GM12878 (cell line): ENCODE measurements at regions not wholly inside any gene's neighbourhood (a gene's known extent, or its start where the extent isn't known, plus 50 kb on each side); places are given as distances from the start of the nearest gene placed in this dataset.

Experiments
- ATAC-seq: fragments of 200-7000 bp; cut with Tn5 transposase; 3 replicates; pipeline ENCODE4 v1.9.1; 2020; ENCODE audit warnings: mild to moderate bottlenecking, moderate library complexity
- BruUV-seq: library from RNA; stranded (reverse); fragments of 400-500 nt; replicated peaks from 2 replicates; lab custom pipeline; 2021; lab: Mats Ljungman, UMichigan
- CTCF ChIA-PET: fragments of 300-600 bp; sonication (Branson Sonifier 250); formaldehyde crosslinking; extraction: SDS; loops from one replicate; lab custom pipeline; 2021; ENCODE audit warnings: inconsistent platforms; lab: Yijun Ruan, JAX
- POLR2A ChIA-PET: fragments of 350-600 bp; formaldehyde crosslinking; extraction: SDS; loops from one replicate; lab custom pipeline; 2021; ENCODE audit warnings: inconsistent platforms; lab: Charles Lee
- RAD21 ChIA-PET: fragments of 300-600 bp; sonication (Branson Sonifier 250); formaldehyde crosslinking; loops from one replicate; lab custom pipeline; 2023; ENCODE audit warnings: antibody characterized with exemption; ENCODE audit not compliant: unreplicated experiment; lab: Charles Lee
- SMC1A ChIA-PET: fragments of 300-600 bp; sonication (Branson Sonifier 250); formaldehyde crosslinking; loops from one replicate; lab custom pipeline; 2023; ENCODE audit not compliant: unreplicated experiment, uncharacterized antibody; lab: Charles Lee
- DNase-seq: peaks from one replicate; pipeline ENCODE4 v3.0.0-alpha.2; 2011; ENCODE audit warnings: low read depth, low spot score
- FAIRE-seq: peaks from 3 replicates; lab custom pipeline; 2011; peaks lifted over from hg19 to GRCh38; lab: Jason Lieb, UNC
- H2AFZ ChIP-seq: 2 replicates; pipeline ENCODE4 v1.6.0; 2011; ENCODE audit warnings: low read depth, low read length, control low read depth; ENCODE audit not compliant: control insufficient read depth
- H3K27ac ChIP-seq: 2 replicates; pipeline ENCODE4 v1.5.1; 2011; ENCODE audit warnings: control low read depth; ENCODE audit not compliant: control insufficient read depth, insufficient read depth
- H3K27me3 ChIP-seq, 2 experiments: replicated peaks in 1 of 2; 2 replicates each; pipeline versions ENCODE4 v1.6.0 to v1.6.1; 2011; ENCODE audit warnings: low read length in 1 of 2; ENCODE audit not compliant: control insufficient read depth in 2 of 2, insufficient read depth in 2 of 2
- H3K36me3 ChIP-seq, 2 experiments: 2 replicates each; pipeline ENCODE4 v1.5.1; 2011; ENCODE audit warnings: low read length in 1 of 2; ENCODE audit not compliant: control insufficient read depth in 2 of 2, insufficient read depth in 2 of 2
- H3K4me1 ChIP-seq: 2 replicates; pipeline ENCODE4 v1.6.1; 2011; ENCODE audit warnings: mild to moderate bottlenecking, low read length, moderate library complexity, mixed read lengths; ENCODE audit not compliant: control insufficient read depth, insufficient read depth
- H3K4me2 ChIP-seq: 2 replicates; pipeline ENCODE4 v1.6.0; 2011; ENCODE audit warnings: control low read depth; ENCODE audit not compliant: control insufficient read depth, insufficient read depth
- H3K4me3 ChIP-seq: fragments of 200-600 bp; sonication (generic); 2 replicates; pipeline ENCODE4 v1.5.1; 2016
- H3K79me2 ChIP-seq: 2 replicates; pipeline ENCODE4 v1.6.0; 2011; ENCODE audit warnings: low read length; ENCODE audit not compliant: control insufficient read depth, insufficient read depth
- H3K9ac ChIP-seq: 2 replicates; pipeline ENCODE4 v1.8.0; 2011; ENCODE audit warnings: low read length, control low read depth, mixed read lengths; ENCODE audit not compliant: control insufficient read depth, insufficient read depth
- H3K9me3 ChIP-seq: replicated peaks from 3 replicates; pipeline ENCODE4 v1.5.1; 2011; ENCODE audit warnings: mild to moderate bottlenecking, low read length; ENCODE audit not compliant: control insufficient read depth, insufficient read depth
- H4K20me1 ChIP-seq: 2 replicates; pipeline ENCODE4 v1.6.0; 2011; ENCODE audit not compliant: control insufficient read depth, insufficient read depth
- BRCA1 ChIP-seq: IDR thresholded peaks from 2 replicates; pipeline ENCODE4 v1.6.1; 2011; ENCODE audit warnings: low read depth, low read length, improper control_type of control experiment
- CBFB ChIP-seq: IDR thresholded peaks from 2 replicates; pipeline ENCODE4 v1.6.1; 2016; ENCODE audit warnings: antibody characterized with exemption, low read depth
- CHD4 ChIP-seq: fragments of 200-600 bp; sonication (generic); IDR thresholded peaks from 2 replicates; pipeline ENCODE4 v1.6.1; 2016; ENCODE audit warnings: mild to moderate bottlenecking
- CREB1 ChIP-seq: IDR thresholded peaks from 2 replicates; pipeline ENCODE4 v1.6.1; 2012; ENCODE audit warnings: low read depth, mild to moderate bottlenecking, inconsistent platforms
- ETV6 ChIP-seq, 2 experiments: fragments of 450-650 bp in 1 of 2; IDR thresholded peaks in 1 of 2; conservative IDR thresholded peaks in 1 of 2; 2 replicates each; pipeline ENCODE4 v1.6.1; 2014; ENCODE audit warnings: antibody characterized with exemption in 1 of 2, borderline replicate concordance in 1 of 2, low read depth in 1 of 2, mild to moderate bottlenecking in 1 of 2, moderate library complexity in 1 of 2
- FOXK2 ChIP-seq: fragments of 450-650 bp; IDR thresholded peaks from 2 replicates; pipeline ENCODE4 v1.6.1; 2017; ENCODE audit warnings: mild to moderate bottlenecking, moderate library complexity
- HDAC2 ChIP-seq: fragments of 200-600 bp; sonication (generic); IDR thresholded peaks from 2 replicates; pipeline ENCODE4 v1.6.1; 2017
- IKZF2 ChIP-seq, 2 experiments: fragments of 450-650 bp; IDR thresholded peaks; 2 replicates each; pipeline ENCODE4 v1.6.1; 2017; ENCODE audit warnings: mild to moderate bottlenecking in 2 of 2, moderate library complexity in 2 of 2
- RBBP5 ChIP-seq: fragments of 200-600 bp; sonication (generic); conservative IDR thresholded peaks from 2 replicates; pipeline ENCODE4 v1.6.1; 2016
- RCOR1 ChIP-seq: conservative IDR thresholded peaks from 2 replicates; pipeline ENCODE4 v1.6.1; 2012; ENCODE audit warnings: low read depth, low read length, improper control_type of control experiment
- RUNX3 ChIP-seq: IDR thresholded peaks from 2 replicates; pipeline ENCODE4 v1.6.1; 2012; ENCODE audit warnings: low read length, inconsistent platforms
- SMAD1 ChIP-seq: fragments of 450-650 bp; IDR thresholded peaks from 2 replicates; pipeline ENCODE4 v1.6.1; 2018; ENCODE audit warnings: mild to moderate bottlenecking, low read depth; ENCODE audit not compliant: partially characterized antibody
- SREBF2 ChIP-seq: IDR thresholded peaks from 2 replicates; pipeline ENCODE4 v1.6.1; 2012; ENCODE audit warnings: mild to moderate bottlenecking, low read length
- TARDBP ChIP-seq: IDR thresholded peaks from 2 replicates; pipeline ENCODE4 v1.6.1; 2016; ENCODE audit warnings: borderline replicate concordance
- WRNIP1 ChIP-seq: IDR thresholded peaks from 2 replicates; pipeline ENCODE4 v1.6.1; 2011; ENCODE audit warnings: low read depth, low read length, improper control_type of control experiment, borderline replicate concordance
- WGBS: methylation state at CpG from one replicate; pipeline ENCODE4 v1.1.6; 2016; ENCODE audit warnings: low lambda C conversion rate; ENCODE audit not compliant: insufficient replicate concordance, insufficient coverage; ENCODE audit errors: missing lambda C conversion rate; 5-methylcytosine and 5-hydroxymethylcytosine counted together
- in situ Hi-C: fragments of 300-500 bp; cut with MboI; formaldehyde crosslinking; loops from 9 replicates; pipeline ENCODE4 v1.14.3; 2018; ENCODE audit warnings: mixed read lengths
- intact Hi-C: fragments of 100-400 bp; cut with micrococcal nuclease; formaldehyde crosslinking; loops from one replicate; pipeline ENCODE4 v1.14.2; 2022; ENCODE audit not compliant: unreplicated experiment
- TF ChIP-seq, protein P1 (sequence below): fragments of 450-650 bp; IDR thresholded peaks from 2 replicates; pipeline ENCODE4 v1.6.1; 2016; ENCODE audit warnings: mild to moderate bottlenecking

DNA sequence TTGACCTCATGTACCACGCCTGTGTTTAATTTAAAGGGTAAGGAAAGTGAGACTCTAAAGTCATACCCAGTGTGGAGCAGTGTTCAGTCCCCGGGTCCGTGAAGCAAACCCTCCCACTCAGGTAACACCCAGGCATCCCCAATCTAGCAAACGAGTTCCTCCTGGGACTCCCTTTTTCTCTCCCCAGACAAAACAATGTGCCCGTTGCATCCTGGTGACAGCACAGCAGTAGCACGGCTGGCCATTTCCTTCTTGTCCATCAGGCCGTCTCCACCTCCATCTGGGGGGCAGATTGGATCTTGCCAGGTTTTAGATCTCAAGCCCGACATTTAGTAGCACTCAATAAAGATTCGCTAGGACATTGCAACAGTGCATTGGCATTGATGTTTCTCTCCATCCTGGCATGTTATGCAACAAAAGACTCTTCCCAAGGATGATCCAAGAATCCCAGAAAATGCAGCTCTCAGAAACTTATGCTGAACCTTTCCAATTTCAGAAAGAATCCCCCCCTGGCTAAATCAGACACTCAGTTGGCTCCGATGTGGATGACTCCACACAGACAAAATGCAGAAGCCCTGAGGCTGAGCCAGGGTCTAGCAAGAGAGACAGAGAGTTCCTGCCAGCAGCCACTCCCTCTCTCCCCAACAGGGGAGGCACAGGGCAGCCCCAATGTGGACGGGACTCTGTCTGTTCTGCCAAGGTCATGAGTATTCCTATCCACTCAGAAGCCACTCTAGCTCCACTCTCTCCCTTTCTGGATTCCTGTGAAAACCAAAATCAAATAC lies 274.5 kb upstream of the MGMT start:
- intact Hi-C loops (no loop called here), in situ Hi-C loops (no loop called here)
- Histone ChIP-seq H2AFZ (no peak overlapping the region), H3K79me2 (no peaks in the 10 kb centered on the region), H3K36me3 (no peaks in the 10 kb centered on the region), H3K27ac (no peak overlapping the region), H3K9me3 (no peaks in the 10 kb centered on the region), H3K4me2 (no peak overlapping the region), H3K4me3 (no peak overlapping the region), H3K4me1 (no peaks in the 10 kb centered on the region), H4K20me1 (no peaks in the 10 kb centered on the region), H3K27me3 (no peaks in the 10 kb centered on the region), H3K9ac (no peak overlapping the region)
- DNase-seq (no peak), FAIRE-seq (no peak), ATAC-seq (no peak)
- TF ChIP-seq, protein P1, sequence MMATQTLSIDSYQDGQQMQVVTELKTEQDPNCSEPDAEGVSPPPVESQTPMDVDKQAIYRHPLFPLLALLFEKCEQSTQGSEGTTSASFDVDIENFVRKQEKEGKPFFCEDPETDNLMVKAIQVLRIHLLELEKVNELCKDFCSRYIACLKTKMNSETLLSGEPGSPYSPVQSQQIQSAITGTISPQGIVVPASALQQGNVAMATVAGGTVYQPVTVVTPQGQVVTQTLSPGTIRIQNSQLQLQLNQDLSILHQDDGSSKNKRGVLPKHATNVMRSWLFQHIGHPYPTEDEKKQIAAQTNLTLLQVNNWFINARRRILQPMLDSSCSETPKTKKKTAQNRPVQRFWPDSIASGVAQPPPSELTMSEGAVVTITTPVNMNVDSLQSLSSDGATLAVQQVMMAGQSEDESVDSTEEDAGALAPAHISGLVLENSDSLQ = no peak
- no peak for TF ChIP-seq RBBP5
- no peak for TF ChIP-seq TARDBP
- no peak for TF ChIP-seq IKZF2 (IDR thresholded peaks at IDR 0.05)
- TF ChIP-seq HDAC2 = no peak
- TF ChIP-seq SREBF2 = no peak
- no peak for TF ChIP-seq SMAD1
- ChIA-PET RAD21 (no interaction called here), SMC1A (no interaction called here), CTCF (no interaction called here), POLR2A (no interaction called here)
- no TSS peak for BruUV-seq
- WGBS = 6% methylated on average over 11 of the region's 11 CpGs

DNA sequence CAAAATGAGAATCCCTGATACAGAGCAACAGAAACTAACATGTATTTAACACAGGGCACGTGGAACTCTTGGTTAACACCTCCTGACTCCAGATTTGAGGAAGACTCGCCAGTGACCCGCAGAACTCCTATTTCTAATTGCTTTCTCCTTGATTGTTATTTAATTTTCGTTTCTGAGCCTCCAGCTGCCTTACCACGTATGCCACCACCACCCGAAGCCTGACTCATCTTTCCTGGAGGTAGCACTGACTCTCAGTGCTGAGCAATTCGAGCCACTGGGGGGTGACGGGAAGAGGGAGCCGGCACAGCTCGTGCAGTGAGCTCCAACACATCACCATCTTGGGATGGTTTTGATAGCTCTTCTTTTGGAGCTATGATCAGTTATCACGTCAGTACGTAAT lies 273.9 kb upstream of the MGMT start:
- intact Hi-C loops (no loop called here), in situ Hi-C loops (no loop called here)
- FAIRE-seq (no peak), ATAC-seq (no peak), DNase-seq (no peak)
- no TSS peak for BruUV-seq
- no peak overlapping the region for H3K4me2 ChIP-seq
- no peaks in the 10 kb centered on the region for H3K27me3 ChIP-seq
- no peak overlapping the region for H2AFZ ChIP-seq
- WGBS = 9% methylated on average over 12 of the region's 12 CpGs
- ChIA-PET POLR2A (no interaction called here), SMC1A (no interaction called here), RAD21 (no interaction called here), CTCF (no interaction called here)
- H3K27ac ChIP-seq = no peak overlapping the region
- H3K9me3 ChIP-seq = no peaks in the 10 kb centered on the region
- H3K36me3 ChIP-seq = no peaks in the 10 kb centered on the region
- H3K9ac ChIP-seq = no peak overlapping the region
- no peaks in the 10 kb centered on the region for H3K4me1 ChIP-seq
- H3K4me3 ChIP-seq = no peak overlapping the region
- no peak for TF ChIP-seq CBFB
- TF ChIP-seq ETV6 (conservative IDR thresholded peaks at IDR 0.05 in 1 of 2, IDR thresholded peaks at IDR 0.05 in 1 of 2; ENCODE audit: borderline replicate concordance in 1 of 2, low read depth in 1 of 2) = no peak
- no peak for TF ChIP-seq WRNIP1
- TF ChIP-seq RCOR1 = no peak
- no peak for TF ChIP-seq BRCA1
- no peak for TF ChIP-seq FOXK2
- no peak for TF ChIP-seq RUNX3
- TF ChIP-seq CREB1 = no peak
- no peak for TF ChIP-seq CHD4
- no peaks in the 10 kb centered on the region for H4K20me1 ChIP-seq
- H3K79me2 ChIP-seq = no peaks in the 10 kb centered on the region
